HG03135 (cell line): ENCODE measurements at regions not wholly inside any gene's neighbourhood (a gene's known extent, or its start where the extent isn't known, plus 50 kb on each side); places are given as distances from the start of the nearest gene placed in this dataset.
"Not testable (repeated sequence)": the region's sequence is repeated elsewhere in the genome, so short reads cannot be mapped to it uniquely, and the experiment has no call there.

Experiments
- ATAC-seq: cut with Tn5 transposase; IDR thresholded peaks from one replicate; pipeline ENCODE4 v1.9.1; 2021; ENCODE audit warnings: mild to moderate bottlenecking, moderate library complexity; ENCODE audit not compliant: unreplicated experiment

DNA sequence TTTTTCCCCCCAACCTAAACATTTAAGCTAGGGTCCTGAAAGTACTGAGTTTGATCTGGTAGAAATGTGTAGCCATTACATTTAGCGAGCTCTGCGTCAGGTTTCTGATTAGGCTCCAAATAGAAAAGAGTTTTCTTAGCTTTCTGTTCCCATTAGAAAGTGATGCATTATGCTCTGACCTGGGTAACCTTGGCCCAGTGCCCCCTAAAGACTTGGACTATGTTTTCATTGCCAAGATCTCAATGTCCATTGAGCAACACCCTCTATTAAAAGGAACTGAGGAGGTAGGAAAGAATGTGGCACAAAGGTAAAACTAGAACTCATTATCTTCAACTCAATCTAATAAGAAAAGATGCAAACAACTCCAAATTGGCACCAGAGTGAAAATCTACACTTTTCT is 358.9 kb upstream of the PCSK5 start:
- ATAC-seq: no peak

DNA sequence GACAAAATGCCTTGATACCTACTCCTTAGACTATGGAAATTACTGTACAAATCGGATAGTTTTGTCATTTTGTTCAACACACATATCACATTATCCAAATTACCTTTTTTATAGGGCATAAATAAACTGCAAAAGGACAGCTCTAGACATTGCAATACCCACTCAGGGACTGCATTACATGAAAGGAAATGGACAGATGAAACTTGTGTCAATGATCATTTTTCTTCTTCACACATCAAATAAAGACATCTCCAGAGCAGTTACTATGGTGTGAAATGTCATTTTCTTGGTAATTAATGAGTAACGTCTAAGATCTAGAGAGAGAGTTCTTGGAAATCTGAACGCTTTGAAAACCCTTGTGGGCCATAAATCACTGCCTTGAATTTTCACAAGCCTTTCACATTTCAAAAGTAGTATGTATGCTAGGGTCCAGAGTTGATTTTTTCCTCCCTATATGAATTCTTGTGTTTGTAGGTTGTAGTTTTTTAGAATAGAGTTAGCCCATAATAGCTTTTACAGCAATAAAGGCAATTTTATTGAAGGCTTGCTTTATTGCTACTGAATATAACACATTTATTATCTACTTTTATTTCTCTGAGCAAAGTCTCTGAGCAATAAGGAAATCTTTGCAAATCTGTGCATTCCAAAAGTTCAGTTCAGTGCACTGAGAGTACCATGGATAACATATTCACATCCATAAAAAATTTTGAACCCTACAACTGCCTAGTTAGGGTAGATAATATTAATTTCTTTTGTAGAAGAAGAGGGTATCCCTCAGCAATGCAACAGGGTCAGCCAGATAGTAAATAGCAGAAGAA is 358.0 kb upstream of the PCSK5 start:
- no peak for ATAC-seq

DNA sequence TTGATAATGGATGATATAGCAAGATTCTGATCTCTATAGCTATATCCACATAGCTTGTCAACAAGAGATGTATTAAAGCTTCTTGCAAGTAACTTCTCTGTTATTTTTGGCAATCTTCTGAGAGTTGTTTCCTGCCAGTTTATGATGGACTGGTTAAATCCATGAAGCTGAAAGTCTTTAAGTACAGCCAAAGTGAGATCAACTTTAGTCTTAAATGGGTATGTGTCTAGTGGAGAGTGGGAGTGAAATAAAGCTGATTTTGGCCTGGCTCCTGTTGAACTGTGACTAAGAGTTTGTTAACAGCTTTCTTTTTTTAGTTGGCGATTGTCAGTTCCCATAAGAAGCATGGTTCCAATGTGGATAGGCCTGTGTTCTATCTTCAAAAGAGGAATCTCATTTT is 350.9 kb upstream of the PCSK5 start:
- ATAC-seq: no peak

DNA sequence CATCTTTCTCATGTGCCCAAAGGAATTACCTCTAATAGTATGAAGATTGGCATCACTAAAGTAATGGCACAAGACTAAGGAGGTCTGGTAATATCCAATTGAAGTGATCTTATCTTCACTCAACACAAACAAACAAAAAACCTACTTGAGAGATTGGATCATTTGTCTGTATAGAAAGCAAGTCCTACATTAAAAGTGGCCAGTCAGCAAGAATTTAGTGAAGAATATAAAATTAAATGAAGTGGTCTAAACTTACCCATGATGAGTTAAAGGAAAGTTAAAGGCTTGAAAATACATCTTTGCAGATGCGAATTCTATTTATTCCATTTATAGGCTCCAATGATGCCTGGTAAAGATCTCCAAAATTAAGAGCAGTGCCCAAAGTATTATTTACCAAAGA is 350.3 kb upstream of the PCSK5 start:
- ATAC-seq: no peak

DNA sequence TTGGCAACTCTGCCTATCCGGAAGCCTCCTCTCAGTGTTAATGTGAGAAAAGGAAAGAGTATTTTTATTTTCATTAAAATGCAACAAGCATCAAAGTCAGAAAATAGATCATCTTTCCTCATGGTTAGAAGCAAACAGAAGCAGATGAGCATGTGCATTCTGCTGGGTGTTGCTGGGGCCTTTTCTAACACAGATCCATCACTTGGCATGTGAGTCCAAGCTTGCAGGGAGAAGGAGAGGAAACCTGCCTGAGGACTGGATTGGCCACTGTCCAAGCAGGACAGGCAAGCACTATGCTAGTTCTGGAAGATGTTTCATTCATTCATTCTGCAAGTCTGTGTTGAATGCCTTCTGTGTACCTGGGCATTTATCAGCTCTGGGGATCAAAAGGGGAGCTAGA is 348.7 kb upstream of the PCSK5 start:
- no peak for ATAC-seq

DNA sequence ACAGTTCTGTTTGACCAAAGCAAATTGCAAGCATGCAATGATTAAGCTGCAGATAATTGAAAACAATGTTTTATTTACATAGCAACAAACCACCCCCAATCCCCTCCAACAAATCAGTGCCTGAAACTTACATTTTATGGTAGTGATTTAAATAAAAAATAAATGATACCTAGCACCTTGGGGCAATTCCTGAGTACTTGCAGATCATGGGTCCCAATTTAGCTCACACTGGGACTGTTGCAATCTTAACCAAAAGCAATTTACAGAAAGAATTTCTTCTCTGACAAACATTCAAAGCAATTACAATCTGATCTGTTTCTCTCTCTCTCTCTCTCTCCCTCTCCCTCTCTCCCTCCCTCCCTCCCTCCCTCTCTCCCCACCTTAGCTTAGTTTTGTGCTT is 345.7 kb upstream of the PCSK5 start:
- no peak for ATAC-seq

DNA sequence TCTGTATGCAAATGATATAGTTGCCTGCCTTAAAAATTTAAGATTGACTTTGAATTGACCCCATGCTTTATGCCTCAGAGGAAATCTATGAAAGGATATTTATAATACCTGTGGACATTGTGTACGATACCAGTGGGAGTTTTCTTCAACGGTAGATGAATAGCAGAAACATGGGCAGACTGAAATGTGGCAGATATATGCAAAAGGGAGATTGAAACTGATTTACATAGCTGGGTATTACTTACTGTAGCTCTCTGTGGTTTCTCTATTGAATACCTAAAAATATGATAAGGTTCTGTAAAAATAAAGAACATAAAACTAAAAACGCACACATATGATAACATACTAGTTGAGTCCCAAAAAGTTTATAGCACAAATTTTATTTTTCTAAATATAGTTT is 345.2 kb upstream of the PCSK5 start:
- no peak for ATAC-seq

DNA sequence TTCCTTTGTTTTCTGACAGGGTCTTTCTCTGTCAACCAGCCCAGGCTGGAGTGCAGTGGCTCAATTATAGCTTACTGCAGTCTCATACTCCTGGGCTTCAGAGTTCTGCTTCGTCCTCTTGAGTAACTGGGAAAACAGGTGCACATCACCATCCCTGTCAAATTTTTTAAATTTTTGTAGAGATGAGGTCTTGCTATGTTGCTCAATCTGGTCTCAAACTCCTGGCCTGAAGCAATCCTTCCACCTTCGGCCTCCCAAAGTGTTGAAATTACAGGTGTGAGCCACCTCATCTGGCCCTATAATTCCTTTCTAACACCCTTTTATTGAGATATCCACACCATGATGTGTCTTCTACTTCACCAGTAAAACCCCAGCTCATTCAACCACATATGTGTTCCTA is 341.6 kb upstream of the PCSK5 start:
- ATAC-seq: no peak

DNA sequence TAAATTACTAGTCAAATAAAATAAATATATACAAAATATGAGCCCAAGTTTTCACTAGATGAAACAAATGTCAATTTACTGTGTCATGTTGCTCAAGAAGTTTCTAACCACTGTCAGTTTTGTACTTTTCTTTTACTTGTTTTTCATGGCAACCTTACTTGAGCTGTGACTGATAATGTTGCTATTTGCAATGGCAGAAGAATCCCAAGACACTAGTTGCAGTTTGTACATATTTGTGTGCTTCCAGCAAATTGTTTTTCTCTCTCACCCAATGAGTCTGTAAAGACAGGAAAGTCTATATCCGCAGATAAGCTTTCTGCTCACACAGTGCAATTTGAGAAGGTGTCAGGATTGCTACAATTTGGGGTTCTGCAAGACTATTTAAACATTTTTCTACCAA is 338.6 kb upstream of the PCSK5 start:
- ATAC-seq: no peak

DNA sequence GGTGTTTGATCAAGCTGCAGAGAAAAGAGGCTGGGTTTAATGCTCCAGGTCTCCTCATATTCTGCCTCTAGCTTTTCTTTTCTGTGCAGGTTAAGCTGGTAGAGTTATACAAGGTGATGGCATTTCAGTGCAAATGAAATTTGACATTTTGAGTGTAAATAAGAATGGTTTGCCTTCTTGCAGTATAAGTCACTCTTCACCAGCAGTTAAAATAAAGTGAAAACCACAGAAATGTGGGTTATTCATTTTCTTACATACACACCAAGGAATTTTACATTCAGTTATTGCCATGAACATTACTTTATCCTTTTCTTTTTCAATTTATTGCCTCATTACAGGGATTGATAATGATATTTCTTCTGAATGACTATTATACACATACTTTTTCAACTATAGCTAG is 337.5 kb upstream of the PCSK5 start:
- no peak for ATAC-seq

DNA sequence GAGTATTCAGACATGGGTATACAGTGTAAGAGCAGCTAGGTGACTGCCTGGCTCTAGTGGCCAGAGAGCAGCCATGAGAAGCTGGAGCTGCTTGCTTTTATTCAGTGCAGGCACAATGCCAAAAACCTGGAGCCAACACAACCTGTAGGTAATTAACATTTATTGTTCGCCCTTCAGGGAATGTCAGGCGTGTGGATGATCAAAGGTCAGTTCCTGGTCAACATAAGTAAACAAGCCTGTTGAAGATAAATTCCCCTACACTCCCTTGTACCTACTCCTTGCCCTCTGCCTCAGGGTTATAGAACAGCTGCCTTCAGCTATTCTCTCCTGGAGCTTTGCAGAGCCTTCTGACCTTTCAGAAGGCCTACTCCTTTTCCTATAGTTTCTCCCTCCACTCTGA is 323.7 kb upstream of the PCSK5 start:
- ATAC-seq: not testable (repeated sequence)

DNA sequence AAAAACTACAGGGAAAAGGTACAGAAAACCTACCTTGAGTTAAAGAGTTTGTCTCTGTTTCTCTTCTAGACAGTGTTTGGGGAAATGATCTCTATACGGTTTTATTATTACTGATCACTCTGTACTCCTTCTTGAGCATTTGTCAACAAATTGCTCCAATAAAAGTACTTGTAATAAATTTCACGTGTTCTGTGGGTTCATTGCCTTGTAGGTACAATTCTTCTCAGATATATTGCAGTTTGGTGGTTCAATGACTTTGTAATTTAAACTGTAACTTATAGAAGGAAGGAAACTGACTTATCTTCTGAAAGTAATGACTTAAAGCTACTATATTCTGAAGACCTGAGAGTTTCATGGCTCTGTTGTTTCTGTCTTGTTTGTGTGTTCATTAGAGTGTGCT is 319.9 kb upstream of the PCSK5 start:
- ATAC-seq: no peak

DNA sequence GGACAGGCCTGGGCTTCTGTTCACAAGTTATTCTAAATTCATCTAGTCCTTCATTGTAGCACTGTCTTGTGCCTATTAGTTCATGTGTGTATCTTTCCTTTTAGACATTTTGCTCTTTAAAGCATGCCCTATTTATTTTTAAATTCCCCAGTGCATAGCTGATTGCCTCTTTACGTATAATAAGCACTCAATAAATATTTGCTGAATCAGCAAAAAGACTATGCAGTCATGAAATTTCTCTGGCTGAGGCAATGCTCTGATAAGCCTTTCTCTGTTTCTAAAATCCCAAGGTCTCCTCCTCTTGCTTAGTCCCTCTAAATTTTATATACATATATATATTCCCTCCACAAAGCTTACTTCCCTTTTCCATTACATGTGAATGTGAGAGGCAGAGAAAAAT is 315.9 kb upstream of the PCSK5 start:
- ATAC-seq: no peak

DNA sequence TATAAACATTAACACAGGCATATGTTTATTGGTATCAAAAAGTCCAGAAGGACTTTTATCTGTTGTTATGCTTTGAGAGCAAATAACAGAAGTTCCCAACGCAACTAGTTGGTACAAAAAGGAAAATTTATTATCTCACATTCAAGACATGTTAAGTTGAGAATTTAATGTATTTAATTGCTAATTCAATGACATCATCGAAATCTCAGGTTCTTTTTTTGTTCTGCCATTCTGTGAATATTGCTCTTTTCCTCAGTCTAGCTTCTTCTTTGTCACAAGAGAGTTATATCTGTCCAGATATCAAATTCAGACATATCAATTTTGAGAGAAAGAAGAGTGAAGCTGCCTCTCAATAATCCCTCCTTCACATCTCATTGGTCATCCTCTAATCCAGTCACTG is 307.6 kb upstream of the PCSK5 start:
- no peak for ATAC-seq

DNA sequence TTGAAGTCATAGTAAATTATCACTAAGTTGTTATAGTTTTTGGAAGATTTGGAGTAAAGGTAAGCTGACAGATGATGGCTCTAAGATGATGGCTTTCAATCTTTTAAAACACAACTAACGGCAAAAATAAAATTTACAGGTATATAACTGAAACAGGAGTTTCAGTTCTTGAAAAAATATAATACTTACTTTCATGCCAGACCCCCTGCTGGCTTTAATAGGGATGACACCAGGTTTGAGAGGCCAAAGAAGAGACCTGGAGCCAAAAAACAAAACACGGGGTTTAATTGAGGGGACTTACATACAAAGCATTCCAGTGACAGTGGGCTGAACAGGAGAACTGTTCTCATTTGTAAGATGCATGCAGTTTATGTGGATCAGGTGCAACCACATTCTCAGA is 301.7 kb upstream of the PCSK5 start:
- no peak for ATAC-seq

DNA sequence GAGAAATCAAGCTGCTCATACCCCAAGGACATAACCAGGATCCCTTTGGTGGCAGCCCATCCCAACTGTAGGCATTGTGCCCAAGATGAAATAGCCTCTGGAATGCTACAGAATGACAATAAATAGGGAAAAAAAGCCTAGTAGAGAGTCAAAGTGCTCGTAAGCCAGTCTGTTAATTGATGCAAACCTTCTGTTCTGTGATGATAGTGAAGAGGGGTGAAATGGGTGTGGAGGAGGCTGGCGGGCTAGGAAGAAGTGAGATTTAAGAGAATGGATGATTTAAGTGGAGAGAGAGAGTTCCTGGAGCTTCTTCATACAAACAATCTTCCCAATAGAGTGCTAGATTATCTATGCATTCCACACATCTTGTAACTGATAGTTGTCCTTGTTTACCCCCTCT is 301.0 kb upstream of the PCSK5 start:
- no peak for ATAC-seq

DNA sequence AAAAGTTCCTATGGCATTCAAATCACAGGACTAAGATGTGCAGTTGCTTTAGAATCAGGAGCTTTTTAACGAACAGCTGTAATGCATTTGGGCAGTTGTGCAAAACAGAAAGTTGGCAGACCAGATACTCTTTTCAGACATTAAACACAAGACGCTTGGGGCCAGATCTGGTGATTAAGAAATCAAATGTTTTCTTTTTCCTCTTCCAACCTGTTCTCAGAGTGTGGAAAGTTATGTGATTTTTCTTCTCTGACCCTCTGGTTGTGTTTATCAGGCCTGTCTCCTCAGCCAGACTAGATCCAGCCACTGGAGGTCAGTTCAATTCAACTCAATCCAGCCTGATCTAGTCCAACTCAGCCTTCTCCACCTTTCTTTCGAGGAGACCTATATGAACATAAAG is 298.5 kb upstream of the PCSK5 start:
- no peak for ATAC-seq

DNA sequence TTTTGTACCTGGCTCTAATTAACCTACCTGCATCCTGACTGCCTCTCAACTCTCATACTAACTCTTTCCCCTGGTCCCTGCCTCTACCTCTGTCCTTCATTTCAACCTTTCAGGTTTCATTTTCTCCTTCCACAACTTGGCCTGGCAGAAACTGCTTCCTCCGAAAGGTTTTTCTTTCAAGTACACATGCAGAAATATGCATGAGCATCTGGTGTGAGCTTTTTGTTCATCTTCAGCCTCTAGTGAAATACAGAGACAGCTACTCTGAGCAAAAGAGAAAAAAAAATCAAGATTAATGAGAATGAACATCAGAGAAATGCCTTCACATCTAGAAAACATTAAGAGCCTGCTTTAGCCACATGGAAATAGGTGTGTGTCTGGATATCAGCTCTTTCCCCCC is 297.9 kb upstream of the PCSK5 start:
- ATAC-seq: no peak

DNA sequence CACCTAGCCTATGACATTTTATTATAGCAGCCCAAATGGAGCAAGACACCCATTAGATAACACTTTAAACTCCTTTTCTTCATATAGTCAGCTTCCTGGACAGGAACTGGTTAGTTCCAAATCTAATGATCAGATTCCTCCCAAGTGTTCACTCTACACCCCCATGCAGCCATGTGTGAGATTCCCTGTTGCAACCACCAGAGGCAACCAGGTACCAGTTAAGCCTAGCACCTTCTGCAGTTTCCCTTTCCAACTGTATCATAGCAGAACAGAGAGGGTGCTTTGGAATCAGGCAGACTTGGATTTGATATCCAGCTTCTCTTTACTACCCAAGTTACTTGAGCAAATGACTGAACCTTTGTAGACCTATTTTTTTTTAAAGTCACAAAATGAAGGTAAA is 296.6 kb upstream of the PCSK5 start:
- ATAC-seq: no peak

DNA sequence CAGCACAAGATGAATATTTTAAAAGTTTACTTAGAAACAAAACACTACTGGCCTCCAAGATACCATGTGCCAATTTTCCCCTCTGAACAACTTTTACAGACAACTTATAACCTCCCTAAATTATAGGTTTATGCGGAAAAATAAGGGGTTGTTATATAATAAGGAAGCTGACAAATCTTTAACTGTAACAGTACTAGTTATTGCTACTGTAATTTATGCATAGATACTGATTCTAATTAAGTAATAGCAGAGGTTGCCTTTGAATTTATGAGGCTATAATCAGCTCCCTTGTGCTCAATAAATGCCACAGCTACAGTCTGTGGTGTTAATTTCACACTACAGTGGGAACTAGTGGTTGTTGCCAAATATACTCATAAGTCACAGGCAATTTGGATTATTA is 291.3 kb upstream of the PCSK5 start:
- ATAC-seq: no peak

DNA sequence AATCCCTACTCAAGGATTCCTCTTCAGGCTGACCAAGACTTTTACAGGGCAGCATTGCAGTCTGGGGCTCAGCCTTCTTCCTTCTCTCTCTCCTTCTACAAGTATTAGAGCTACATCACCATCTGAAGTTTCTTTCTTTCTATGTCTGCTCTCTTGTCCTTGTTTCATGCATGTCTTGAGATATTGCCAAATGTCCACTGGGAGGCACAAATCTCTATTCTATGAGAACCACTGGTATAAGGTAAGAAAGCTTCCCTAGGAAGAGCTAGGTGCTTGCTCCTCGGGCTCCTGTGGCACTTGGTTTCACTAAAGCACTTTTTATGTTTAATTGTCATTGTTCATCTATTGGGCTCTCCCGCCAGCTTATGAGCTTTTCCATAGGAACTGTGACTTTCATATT is 289.2 kb upstream of the PCSK5 start:
- no peak for ATAC-seq

DNA sequence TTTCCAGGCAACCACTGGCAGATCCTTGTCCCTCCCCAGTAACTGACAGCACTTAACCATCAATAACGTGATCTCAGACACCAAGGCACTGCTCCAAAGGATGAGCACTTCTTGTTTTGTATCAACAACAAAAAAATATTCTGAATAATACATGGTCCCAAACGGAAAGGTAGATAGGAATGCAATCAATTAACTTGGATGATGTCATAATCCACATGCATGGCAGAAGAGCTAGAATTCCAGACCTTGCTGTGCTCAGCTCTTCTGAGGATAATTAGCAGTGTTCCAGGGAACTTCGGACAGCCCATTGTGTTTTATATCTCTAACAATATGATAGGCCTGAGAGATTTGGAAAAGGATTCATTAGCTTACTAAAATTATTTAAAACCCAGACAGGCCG is 288.4 kb upstream of the PCSK5 start:
- ATAC-seq: no peak

DNA sequence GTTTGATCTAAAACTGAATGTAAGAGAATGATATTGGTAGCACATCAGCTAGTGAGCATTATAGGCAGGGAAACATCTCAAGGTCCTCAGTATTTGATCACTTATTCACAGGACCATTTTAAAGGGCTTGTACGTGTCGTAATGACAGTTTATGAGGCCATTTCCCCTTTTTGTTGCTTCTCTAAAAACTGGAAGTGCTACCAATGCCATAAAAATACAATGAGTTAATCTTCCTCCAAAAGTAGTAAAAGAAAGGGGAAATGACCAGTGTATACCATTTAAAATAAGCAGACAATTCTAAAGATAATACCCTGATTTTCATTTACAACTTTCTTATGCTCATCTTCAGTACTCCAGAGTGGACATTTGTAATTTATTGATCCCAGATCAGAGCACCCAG is 285.8 kb upstream of the PCSK5 start:
- no peak for ATAC-seq
